PC-3 (cell line): ENCODE measurements at regions not wholly inside any gene's neighbourhood (a gene's known extent, or its start where the extent isn't known, plus 50 kb on each side); places are given as distances from the start of the nearest gene placed in this dataset.

Source experiments
- ATAC-seq: fragments of 200-7000 bp; cut with Tn5 transposase; 2 replicates; pipeline ENCODE4 v1.9.1; 2020; ENCODE audit warnings: mild to moderate bottlenecking, moderate library complexity
- BruUV-seq: library from RNA; stranded (reverse); fragments of 400-500 nt; replicated peaks from 2 replicates; lab custom pipeline; 2021; lab: Mats Ljungman, UMichigan
- CTCF ChIA-PET: fragments of 300-600 bp; sonication (Branson Sonifier 250); formaldehyde crosslinking; loops from one replicate; lab custom pipeline; 2022; ENCODE audit warnings: antibody characterized with exemption; lab: Charles Lee
- POLR2A ChIA-PET: fragments of 300-600 bp; sonication (Branson Sonifier 250); formaldehyde crosslinking; loops from one replicate; lab custom pipeline; 2022; ENCODE audit warnings: antibody characterized with exemption; ENCODE audit not compliant: unreplicated experiment; lab: Charles Lee
- DNase-seq: peaks from one replicate; pipeline ENCODE4 v3.0.0-alpha.2; 2015
- H2AFZ ChIP-seq: fragments of 300-600 bp; sonication (generic); 2 replicates; pipeline ENCODE4 v1.6.0; 2016; ENCODE audit warnings: antibody characterized with exemption, low read length
- H3F3A ChIP-seq: fragments of 300-600 bp; sonication (generic); one replicate; pipeline ENCODE4 v1.6.0; 2017; ENCODE audit warnings: antibody characterized with exemption, low read length, control low read depth, mild to moderate bottlenecking; ENCODE audit not compliant: unreplicated experiment
- H3K27ac ChIP-seq: fragments of 300-600 bp; sonication (generic); 2 replicates; pipeline ENCODE4 v1.5.1; 2016; ENCODE audit warnings: mild to moderate bottlenecking, low read length
- H3K27me3 ChIP-seq: fragments of 300-600 bp; sonication (generic); 2 replicates; pipeline ENCODE4 v1.6.1; 2016; ENCODE audit warnings: low read length, mixed read lengths
- H3K36me3 ChIP-seq: fragments of 300-600 bp; sonication (generic); 2 replicates; pipeline ENCODE4 v1.6.1; 2016; ENCODE audit warnings: low read depth, mixed run types, low read length, mixed read lengths
- H3K4me1 ChIP-seq: fragments of 300-600 bp; sonication (generic); 2 replicates; pipeline ENCODE4 v1.5.1; 2016; ENCODE audit warnings: low read length; ENCODE audit not compliant: insufficient read depth
- H3K4me2 ChIP-seq: fragments of 300-600 bp; sonication (generic); 2 replicates; pipeline ENCODE4 v1.6.0; 2016; ENCODE audit warnings: low read length
- H3K4me3 ChIP-seq: fragments of 300-600 bp; sonication (generic); 2 replicates; pipeline ENCODE4 v1.5.1; 2016; ENCODE audit warnings: mild to moderate bottlenecking, low read length, mixed read lengths
- H3K79me2 ChIP-seq: fragments of 300-600 bp; sonication (generic); 2 replicates; pipeline ENCODE4 v1.6.1; 2017; ENCODE audit warnings: low read length, mixed read lengths
- H3K9ac ChIP-seq: fragments of 300-600 bp; sonication (generic); 2 replicates; pipeline ENCODE4 v1.6.0; 2016; ENCODE audit warnings: mild to moderate bottlenecking, low read length
- H3K9me2 ChIP-seq: fragments of 300-600 bp; sonication (generic); replicated peaks from 2 replicates; pipeline ENCODE4 v1.6.1; 2016; ENCODE audit warnings: mixed run types, low read length, mixed read lengths
- H3K9me3 ChIP-seq: fragments of 300-600 bp; sonication (generic); 2 replicates; pipeline ENCODE4 v1.6.1; 2016; ENCODE audit warnings: low read length, mixed read lengths
- H4K20me1 ChIP-seq: fragments of 300-600 bp; sonication (generic); 2 replicates; pipeline ENCODE4 v1.6.1; 2016; ENCODE audit warnings: low read length, mixed read lengths
- CTCF ChIP-seq: fragments of 300-600 bp; sonication (generic); conservative IDR thresholded peaks from 2 replicates; pipeline ENCODE4 v1.5.1; 2017; ENCODE audit warnings: antibody characterized with exemption, low read depth, mild to moderate bottlenecking, low read length
- EZH2 ChIP-seq: fragments of 300-600 bp; sonication (generic); IDR thresholded peaks from one replicate; pipeline ENCODE4 v1.6.1; 2017; ENCODE audit warnings: antibody characterized with exemption, mild to moderate bottlenecking, low read length; ENCODE audit not compliant: unreplicated experiment
- EZH2phosphoT487 ChIP-seq: fragments of 300-600 bp; sonication (generic); IDR thresholded peaks from 2 replicates; pipeline ENCODE4 v1.6.1; 2018; ENCODE audit warnings: mild to moderate bottlenecking, antibody characterized with exemption, low read length, borderline replicate concordance
- intact Hi-C: fragments of 100-400 bp; cut with micrococcal nuclease; formaldehyde crosslinking; loops from 2 replicates; pipeline ENCODE4 v1.9.0; 2023

- Histone ChIP-seq H3K9ac (no peak overlapping the region), H3K4me3 (no peak overlapping the region), H3K36me3 (no peaks in the 10 kb centered on the region), H3F3A (no peaks in the 10 kb centered on the region), H4K20me1 (no peaks in the 10 kb centered on the region), H3K79me2 (no peaks in the 10 kb centered on the region), H3K27ac (no peak overlapping the region), H3K9me3 (no peaks in the 10 kb centered on the region), H3K9me2 (no peaks in the 10 kb centered on the region), H3K4me1 (no peaks in the 10 kb centered on the region), H3K4me2 (no peak overlapping the region), H3K27me3 (no peaks in the 10 kb centered on the region), H2AFZ (no peak overlapping the region)
- POLR2A ChIA-PET, result no interaction called here
- peak; percentile 42; the same call in 1 of the 2 replicates for ATAC-seq
- peak; percentile 35 for DNase-seq
- TF ChIP-seq CTCF (no peak), EZH2phosphoT487 (no peak), EZH2 (no peak)
- no TSS peak for BruUV-seq
- intact Hi-C loops, result no loop called here
- CTCF ChIA-PET, result no interaction called here
Observed at GRCh38 chr18:55688030-55688429, 100.0 kb upstream of the TCF4 start.

DNA sequence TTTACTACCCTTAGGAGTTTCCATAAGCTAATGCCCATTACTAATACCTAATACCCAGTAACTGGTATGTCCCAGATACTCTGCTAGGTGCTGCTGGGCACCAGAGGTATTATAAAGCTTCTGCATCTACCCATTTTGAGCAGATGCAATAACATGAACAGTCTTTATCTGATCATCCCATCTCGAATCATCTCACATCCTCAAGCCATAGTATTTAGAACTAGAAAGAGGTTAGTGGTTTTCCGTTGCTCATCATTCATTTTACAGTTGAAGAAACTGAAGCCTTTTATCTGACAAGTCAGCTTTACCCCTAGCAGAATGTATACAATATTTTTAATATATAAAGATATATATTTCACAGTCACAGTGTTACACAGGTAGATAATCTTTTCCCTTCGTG is 99.1 kb upstream of the TCF4 start:
- H3K36me3 ChIP-seq, result no peaks in the 10 kb centered on the region
- H2AFZ ChIP-seq, result no peak overlapping the region
- H3F3A ChIP-seq, result no peaks in the 10 kb centered on the region
- no peaks in the 10 kb centered on the region for H4K20me1 ChIP-seq
- intact Hi-C loops, result no loop called here
- no peak overlapping the region for H3K4me3 ChIP-seq
- no peak overlapping the region for H3K27ac ChIP-seq
- H3K4me1 ChIP-seq, result no peaks in the 10 kb centered on the region
- DNase-seq (no peak), ATAC-seq (no peak)
- no peak overlapping the region for H3K9ac ChIP-seq
- ChIA-PET CTCF (no interaction called here), POLR2A (no interaction called here)
- no TSS peak for BruUV-seq
- TF ChIP-seq CTCF, result no peak
- no peak for TF ChIP-seq EZH2phosphoT487
- no peak for TF ChIP-seq EZH2
- no peaks in the 10 kb centered on the region for H3K9me3 ChIP-seq
- no peaks in the 10 kb centered on the region for H3K27me3 ChIP-seq
- no peaks in the 10 kb centered on the region for H3K79me2 ChIP-seq
- no peaks in the 10 kb centered on the region for H3K9me2 ChIP-seq
- no peak overlapping the region for H3K4me2 ChIP-seq

DNA sequence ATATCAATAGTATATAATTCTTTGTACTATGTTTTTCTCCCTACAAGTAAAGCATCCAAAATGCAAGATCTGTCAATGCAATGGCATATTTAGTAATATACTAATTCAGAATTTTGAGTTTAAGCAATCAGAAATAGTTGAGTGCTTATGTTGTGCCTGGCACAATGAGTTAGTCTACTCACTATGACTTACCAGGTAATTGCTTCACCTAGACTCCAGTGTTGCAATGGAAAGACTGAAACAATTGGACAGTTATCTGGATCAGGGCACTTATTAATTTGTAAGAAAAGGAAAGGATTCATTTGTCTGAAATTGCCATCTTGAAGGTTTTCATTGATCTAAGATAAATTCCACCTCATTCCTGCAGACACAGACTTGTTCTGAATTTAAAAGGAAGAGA is 97.6 kb upstream of the TCF4 start:
- DNase-seq, result no peak
- ATAC-seq, result no peak
- Histone ChIP-seq H3K27ac (no peak overlapping the region), H3F3A (no peaks in the 10 kb centered on the region), H3K9ac (no peak overlapping the region), H4K20me1 (no peaks in the 10 kb centered on the region), H3K36me3 (no peaks in the 10 kb centered on the region), H3K79me2 (no peaks in the 10 kb centered on the region), H3K9me2 (no peaks in the 10 kb centered on the region), H3K27me3 (no peaks in the 10 kb centered on the region), H3K9me3 (no peaks in the 10 kb centered on the region), H2AFZ (no peak overlapping the region), H3K4me1 (no peaks in the 10 kb centered on the region), H3K4me3 (no peak overlapping the region), H3K4me2 (no peak overlapping the region)
- intact Hi-C loops, result no loop called here
- ChIA-PET CTCF (no interaction called here), POLR2A (no interaction called here)
- TF ChIP-seq EZH2, result no peak
- TF ChIP-seq CTCF, result no peak
- no peak for TF ChIP-seq EZH2phosphoT487
- no TSS peak for BruUV-seq
